ENCODE measurements at regions not wholly inside any gene's neighbourhood (a gene's known extent, or its start where the extent isn't known, plus 50 kb on each side); places are given as distances from the start of the nearest gene placed in this dataset.

- no peak for TF ChIP-seq CTCF (IDR thresholded peaks at IDR 0.05)
- TF ChIP-seq POLR2A (IDR thresholded peaks at IDR 0.05): no peak
Observed at GRCh38 chr3:117666325-117666724, 956.7 kb downstream of the TUSC7 start.

Data from thyroid gland (tissue), 4 donors.